HEK293 (cell line): ENCODE measurements at regions not wholly inside any gene's neighbourhood (a gene's known extent, or its start where the extent isn't known, plus 50 kb on each side); places are given as distances from the start of the nearest gene placed in this dataset.

ENCODE experiments used
- ZNF660 ChIP-seq: fragments of 450-650 bp; IDR thresholded peaks from 2 replicates; pipeline ENCODE4 v1.5.1; 2018; ENCODE audit warnings: missing biosample characterization, mild to moderate bottlenecking, missing genetic modification characterization
- TF ChIP-seq, protein P1 (sequence below): fragments of 450-650 bp; formaldehyde crosslinking; IDR thresholded peaks from 2 replicates; pipeline ENCODE4 v1.5.1; 2016; ENCODE audit warnings: missing biosample characterization, missing genetic modification characterization

DNA sequence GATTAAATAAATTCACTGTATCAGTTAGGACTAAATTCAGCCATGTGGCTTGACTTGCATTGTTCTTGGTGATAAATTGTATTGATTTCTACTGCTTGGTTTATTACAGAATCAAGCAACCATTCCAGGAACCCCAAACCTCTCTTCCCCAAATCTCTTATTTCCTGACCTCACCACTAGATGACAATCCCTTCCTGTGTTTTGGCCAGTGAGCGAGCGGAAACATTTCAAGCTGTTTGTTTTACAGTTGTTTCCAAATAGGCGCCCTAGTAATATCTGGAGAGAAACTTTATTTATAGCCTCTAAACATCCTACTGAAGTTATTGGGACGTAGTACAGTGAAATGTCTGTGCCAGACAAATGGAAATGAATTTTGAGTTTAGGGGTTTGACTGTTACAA, 161.1 kb downstream of the SNAPC1 start:
- TF ChIP-seq ZNF660: no peak
- TF ChIP-seq, protein P1, sequence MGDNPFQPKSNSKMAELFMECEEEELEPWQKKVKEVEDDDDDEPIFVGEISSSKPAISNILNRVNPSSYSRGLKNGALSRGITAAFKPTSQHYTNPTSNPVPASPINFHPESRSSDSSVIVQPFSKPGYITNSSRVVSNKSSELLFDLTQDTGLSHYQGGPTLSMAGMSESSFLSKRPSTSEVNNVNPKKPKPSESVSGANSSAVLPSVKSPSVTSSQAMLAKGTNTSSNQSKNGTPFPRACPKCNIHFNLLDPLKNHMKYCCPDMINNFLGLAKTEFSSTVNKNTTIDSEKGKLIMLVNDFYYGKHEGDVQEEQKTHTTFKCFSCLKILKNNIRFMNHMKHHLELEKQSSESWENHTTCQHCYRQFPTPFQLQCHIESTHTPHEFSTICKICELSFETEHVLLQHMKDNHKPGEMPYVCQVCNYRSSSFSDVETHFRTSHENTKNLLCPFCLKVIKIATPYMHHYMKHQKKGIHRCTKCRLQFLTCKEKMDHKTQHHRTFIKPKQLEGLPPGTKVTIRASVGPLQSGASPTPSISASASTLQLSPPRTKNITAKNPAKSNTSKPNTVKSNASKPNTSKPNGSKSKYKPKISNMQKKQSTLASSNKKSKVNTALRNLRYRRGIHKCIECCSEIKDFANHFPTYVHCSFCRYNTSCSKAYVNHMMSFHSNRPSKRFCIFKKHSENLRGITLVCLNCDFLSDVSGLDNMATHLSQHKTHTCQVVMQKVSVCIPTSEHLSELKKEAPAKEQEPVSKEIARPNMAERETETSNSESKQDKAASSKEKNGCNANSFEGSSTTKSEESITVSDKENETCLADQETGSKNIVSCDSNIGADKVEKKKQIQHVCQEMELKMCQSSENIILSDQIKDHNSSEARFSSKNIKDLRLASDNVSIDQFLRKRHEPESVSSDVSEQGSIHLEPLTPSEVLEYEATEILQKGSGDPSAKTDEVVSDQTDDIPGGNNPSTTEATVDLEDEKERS: no peak
